ENCODE measurements at regions not wholly inside any gene's neighbourhood (a gene's known extent, or its start where the extent isn't known, plus 50 kb on each side); places are given as distances from the start of the nearest gene placed in this dataset. TPM values are rescaled to one million over a fixed set of nuclear protein-coding genes. Genes with fewer than 3 reads are reported as not detected.

GRCh38 chr5:81802625-81803024 lies 51.7 kb upstream of the SSBP2 start:
- H3K36me3 ChIP-seq (ENCODE audit: insufficient read depth): no peaks in the 10 kb centered on the region
- no peak for DNase-seq (ENCODE audit: extremely low spot score)
- H3K4me1 ChIP-seq (ENCODE audit: insufficient read depth): no peaks in the 10 kb centered on the region
- 94% methylated on average over 2 of the region's 2 CpGs for WGBS
- no peak overlapping the region for H3K27ac ChIP-seq (ENCODE audit: low read depth)
- no peak overlapping the region for H3K4me3 ChIP-seq (ENCODE audit: low read depth, low read length)

- no peak overlapping the region for H3K27ac ChIP-seq (ENCODE audit: low read depth)
- no peak for DNase-seq (ENCODE audit: extremely low spot score)
- H3K36me3 ChIP-seq (ENCODE audit: insufficient read depth): no peaks in the 10 kb centered on the region
- H3K4me1 ChIP-seq (ENCODE audit: insufficient read depth): no peaks in the 10 kb centered on the region
- 98% methylated on average over 2 of the region's 2 CpGs for WGBS
- H3K4me3 ChIP-seq (ENCODE audit: low read depth, low read length): no peak overlapping the region
Measured at GRCh38 chr5:81802020-81802419, 51.1 kb upstream of the SSBP2 start.

GRCh38 chr5:81800797-81801196 lies 49.9 kb upstream of the SSBP2 start:
- DNase-seq (ENCODE audit: extremely low spot score): no peak
- 44% methylated on average over 1 of the region's 1 CpG for WGBS

More at GRCh38 chr5:81800797-81801196, 49.9 kb upstream of the SSBP2 start:
- no peaks in the 10 kb centered on the region for H3K36me3 ChIP-seq (ENCODE audit: insufficient read depth)
- H3K4me1 ChIP-seq (ENCODE audit: insufficient read depth): no peaks in the 10 kb centered on the region
- H3K4me3 ChIP-seq (ENCODE audit: low read depth, low read length): no peak overlapping the region
- H3K27ac ChIP-seq (ENCODE audit: low read depth): no peak overlapping the region

Small RNA genes lying in the stretch of these regions (small RNA-seq; reads per million reads assigned to genes)
- gene SEM1P1: not detected

All from urinary bladder (tissue), 4 donors.